ENCODE measurements at regions not wholly inside any gene's neighbourhood (a gene's known extent, or its start where the extent isn't known, plus 50 kb on each side); places are given as distances from the start of the nearest gene placed in this dataset.
"Not testable (repeated sequence)": the region's sequence is repeated elsewhere in the genome, so short reads cannot be mapped to it uniquely, and the experiment has no call there.

- not testable (repeated sequence) for TF ChIP-seq CTCF (IDR thresholded peaks at IDR 0.05; ENCODE audit: low read length); EZH2 (IDR thresholded peaks at IDR 0.05; ENCODE audit: borderline replicate concordance, low read length)
Observed at GRCh38 chr5:34096033-34096432, 53.0 kb upstream of the C1QTNF3 start.

Measured in OCI-LY1 (cell line).